H9 (cell line): ENCODE measurements at regions not wholly inside any gene's neighbourhood (a gene's known extent, or its start where the extent isn't known, plus 50 kb on each side); places are given as distances from the start of the nearest gene placed in this dataset.

Experiments used
- DNase-seq: peaks from one replicate; pipeline ENCODE4 v3.0.0-alpha.2; 2017
- H2AFZ ChIP-seq: one replicate; pipeline ENCODE4 v1.6.1; 2013; ENCODE audit warnings: mild to moderate bottlenecking, low read length, control low read depth, moderate library complexity
- H2AK5ac ChIP-seq: 2 replicates; pipeline ENCODE4 v1.6.1; 2013; ENCODE audit warnings: low read length, control low read depth, mixed read lengths; ENCODE audit not compliant: insufficient read length
- H2BK120ac ChIP-seq: one replicate; pipeline ENCODE4 v1.6.1; 2013; ENCODE audit warnings: low read depth, mild to moderate bottlenecking, low read length, control low read depth, inconsistent platforms; ENCODE audit not compliant: poor library complexity, severe bottlenecking
- H2BK12ac ChIP-seq: 2 replicates; pipeline ENCODE4 v1.6.1; 2013; ENCODE audit warnings: low read length, control low read depth, mixed read lengths, low read depth; ENCODE audit not compliant: insufficient read length
- H2BK15ac ChIP-seq: 2 replicates; pipeline ENCODE4 v1.6.1; 2013; ENCODE audit warnings: low read depth, low read length, control low read depth
- H2BK20ac ChIP-seq: one replicate; pipeline ENCODE4 v1.6.1; 2013; ENCODE audit warnings: low read depth, mild to moderate bottlenecking, low read length, control low read depth, inconsistent platforms; ENCODE audit not compliant: poor library complexity, severe bottlenecking
- H2BK5ac ChIP-seq: 2 replicates; pipeline ENCODE4 v1.6.1; 2013; ENCODE audit warnings: low read length, control low read depth, mixed read lengths; ENCODE audit not compliant: insufficient read length
- H3K14ac ChIP-seq: 2 replicates; pipeline ENCODE4 v1.6.1; 2013; ENCODE audit warnings: low read length, control low read depth; ENCODE audit not compliant: insufficient read depth
- H3K18ac ChIP-seq: 2 replicates; pipeline ENCODE4 v1.6.1; 2013; ENCODE audit warnings: low read depth, mild to moderate bottlenecking, mixed read lengths, low read length, control low read depth; ENCODE audit not compliant: insufficient read length
- H3K23ac ChIP-seq: 2 replicates; pipeline ENCODE4 v1.6.1; 2013; ENCODE audit warnings: low read length, control low read depth, mixed read lengths, low read depth; ENCODE audit not compliant: insufficient read length
- H3K23me2 ChIP-seq: 2 replicates; pipeline ENCODE4 v1.6.1; 2013; ENCODE audit warnings: low read depth, mild to moderate bottlenecking, mixed read lengths, low read length, control low read depth; ENCODE audit not compliant: insufficient read length, poor library complexity, severe bottlenecking
- H3K27ac ChIP-seq: 2 replicates; pipeline ENCODE4 v1.5.1; 2013; ENCODE audit warnings: low read length, control low read depth, mixed read lengths, low read depth; ENCODE audit not compliant: insufficient read length
- H3K27me3 ChIP-seq: 2 replicates; pipeline ENCODE4 v1.6.1; 2013; ENCODE audit warnings: low read length, control low read depth, inconsistent platforms; ENCODE audit not compliant: insufficient read depth
- H3K4ac ChIP-seq: 2 replicates; pipeline ENCODE4 v1.6.1; 2013; ENCODE audit warnings: low read depth, mild to moderate bottlenecking, control low read depth, inconsistent platforms, low read length, moderate library complexity
- H3K4me1 ChIP-seq: 2 replicates; pipeline ENCODE4 v1.6.1; 2013; ENCODE audit warnings: low read length, control low read depth, inconsistent platforms; ENCODE audit not compliant: insufficient read depth
- H3K4me2 ChIP-seq: 2 replicates; pipeline ENCODE4 v1.6.1; 2013; ENCODE audit warnings: low read length, control low read depth, mixed read lengths; ENCODE audit not compliant: insufficient read length, insufficient read depth
- H3K56ac ChIP-seq: 2 replicates; pipeline ENCODE4 v1.6.1; 2013; ENCODE audit warnings: low read depth, mild to moderate bottlenecking, mixed read lengths, low read length, control low read depth; ENCODE audit not compliant: insufficient read length
- H3K79me1 ChIP-seq: 2 replicates; pipeline ENCODE4 v1.6.1; 2013; ENCODE audit warnings: low read depth, mild to moderate bottlenecking, moderate library complexity, low read length, control low read depth, inconsistent platforms; ENCODE audit not compliant: insufficient read depth, poor library complexity, severe bottlenecking
- H3K79me2 ChIP-seq: 2 replicates; pipeline ENCODE4 v1.6.1; 2013; ENCODE audit warnings: low read length, control low read depth, inconsistent platforms; ENCODE audit not compliant: insufficient read depth
- H3K9ac ChIP-seq: 2 replicates; pipeline ENCODE4 v1.6.1; 2013; ENCODE audit warnings: low read length, control low read depth, mixed read lengths; ENCODE audit not compliant: insufficient read length; ENCODE audit errors: extremely low read depth
- H3K9me3 ChIP-seq: one replicate; pipeline ENCODE4 v1.6.1; 2013; ENCODE audit warnings: low read depth, low read length, inconsistent platforms; ENCODE audit not compliant: control insufficient read depth
- H3T11ph ChIP-seq: one replicate; pipeline ENCODE4 v1.6.1; 2013; ENCODE audit warnings: mild to moderate bottlenecking, low read length, control low read depth, inconsistent platforms
- H4K20me1 ChIP-seq: one replicate; pipeline ENCODE4 v1.6.1; 2013; ENCODE audit not compliant: control insufficient read depth, insufficient read length, insufficient read depth
- H4K5ac ChIP-seq: 2 replicates; pipeline ENCODE4 v1.6.1; 2013; ENCODE audit warnings: low read depth, mild to moderate bottlenecking, mixed read lengths, low read length, control low read depth; ENCODE audit not compliant: insufficient read length
- H4K8ac ChIP-seq: replicated peaks from 2 replicates; pipeline ENCODE4 v1.6.1; 2013; ENCODE audit warnings: low read length, control low read depth, mixed read lengths, low read depth; ENCODE audit not compliant: insufficient read length
- H4K91ac ChIP-seq: 2 replicates; pipeline ENCODE4 v1.6.1; 2013; ENCODE audit warnings: low read depth, mild to moderate bottlenecking, moderate library complexity, mixed read lengths, low read length, control low read depth; ENCODE audit not compliant: insufficient read length
- H3K27ac Mint-ChIP-seq, 3 experiments: 2 replicates in 2 of 3; 3 replicates in 1 of 3; pipeline ENCODE4 v1.8.0; 2020 to 2021; ENCODE audit warnings: mixed read lengths in 3 of 3, mild to moderate bottlenecking in 1 of 3, moderate library complexity in 1 of 3
- H3K27me3 Mint-ChIP-seq: 2 replicates; pipeline ENCODE4 v1.8.0; 2021; ENCODE audit warnings: low read depth, mild to moderate bottlenecking, moderate library complexity, mixed read lengths
- H3K36me3 Mint-ChIP-seq, 3 experiments: 2 replicates in 2 of 3; 3 replicates in 1 of 3; pipeline ENCODE4 v1.8.0; 2020 to 2021; ENCODE audit warnings: low read depth in 3 of 3, mixed read lengths in 3 of 3; ENCODE audit not compliant: insufficient read depth in 1 of 3
- H3K4me1 Mint-ChIP-seq, 2 experiments: 2 replicates each; pipeline ENCODE4 v1.8.0; 2020; ENCODE audit warnings: mixed read lengths in 2 of 2
- H3K4me3 Mint-ChIP-seq, 2 experiments: 2 replicates in 1 of 2; 3 replicates in 1 of 2; pipeline ENCODE4 v1.8.0; 2020 to 2021; ENCODE audit warnings: mild to moderate bottlenecking in 2 of 2, mixed read lengths in 2 of 2, moderate library complexity in 1 of 2
- H3K9me3 Mint-ChIP-seq, 2 experiments: 2 replicates in 1 of 2; 3 replicates in 1 of 2; pipeline ENCODE4 v1.8.0; 2020; ENCODE audit warnings: mild to moderate bottlenecking in 2 of 2, mixed read lengths in 2 of 2, moderate library complexity in 1 of 2
- CTCF ChIP-seq: fragments of 200-600 bp; sonication (generic); conservative IDR thresholded peaks from 3 replicates; pipeline ENCODE4 v1.8.0; 2021; ENCODE audit warnings: antibody characterized with exemption, mild to moderate bottlenecking
- WGBS: extraction: QIAGEN DNeasy Blood & Tissue Kit; methylation state at CpG from one replicate; pipeline ENCODE4 v1.1.7; 2013; ENCODE audit warnings: missing lambda C conversion rate, low lambda C conversion rate, mixed read lengths; ENCODE audit not compliant: insufficient read length; ENCODE audit errors: extremely low coverage; 5-methylcytosine and 5-hydroxymethylcytosine counted together

- H2BK5ac ChIP-seq = no peak overlapping the region
- Mint-ChIP-seq H3K4me3 (no peak overlapping the region), H3K36me3 (no peaks in the 10 kb centered on the region), H3K9me3 (peaks cover 0 to 3% of the 10 kb centered on the region in 2 experiments; a peak in 2 of 5 replicates), H3K27me3 (no peaks in the 10 kb centered on the region; the same call in 1 of the 2 replicates), H3K4me1 (no peaks in the 10 kb centered on the region), H3K27ac (no peak overlapping the region)
- no peaks in the 10 kb centered on the region for H3K27me3 ChIP-seq
- DNase-seq = no peak
- no peaks in the 10 kb centered on the region for H3K23me2 ChIP-seq
- no peak for TF ChIP-seq CTCF
- H4K5ac ChIP-seq = no peak overlapping the region
- H2BK15ac ChIP-seq = no peak overlapping the region
- H3K79me1 ChIP-seq = no peaks in the 10 kb centered on the region
- no peak overlapping the region for H3T11ph ChIP-seq
- no peak overlapping the region for H4K8ac ChIP-seq
- H3K9me3 ChIP-seq = no peaks in the 10 kb centered on the region
- H3K4ac ChIP-seq = no peak overlapping the region
- H2BK12ac ChIP-seq = no peak overlapping the region
- no peaks in the 10 kb centered on the region for H4K20me1 ChIP-seq
- no peak overlapping the region for H3K4me2 ChIP-seq
- no peak overlapping the region for H3K23ac ChIP-seq
- H2BK120ac ChIP-seq = no peak overlapping the region
- no peak overlapping the region for H3K14ac ChIP-seq
- H3K56ac ChIP-seq = no peak overlapping the region
- no peaks in the 10 kb centered on the region for H3K4me1 ChIP-seq
- no CpG with 5 or more reads among the region's 4 CpGs for WGBS
- H3K27ac ChIP-seq = no peak overlapping the region
- no peak overlapping the region for H2BK20ac ChIP-seq
- H4K91ac ChIP-seq = no peak overlapping the region
- no peak overlapping the region for H3K9ac ChIP-seq
- H3K18ac ChIP-seq = no peak overlapping the region
- H2AK5ac ChIP-seq = no peak overlapping the region
- H3K79me2 ChIP-seq = no peaks in the 10 kb centered on the region
- H2AFZ ChIP-seq = no peak overlapping the region
Observed at GRCh38 chr4:155072417-155072816, 136.0 kb upstream of the NPY2R start.
